Left lung (tissue), 4 donors: ENCODE measurements at regions not wholly inside any gene's neighbourhood (a gene's known extent, or its start where the extent isn't known, plus 50 kb on each side); places are given as distances from the start of the nearest gene placed in this dataset.

Experiments
- ATAC-seq: fragments of 200-7000 bp; cut with Tn5 transposase; one replicate; pipeline ENCODE4 v1.9.1; 2020; ENCODE audit warnings: moderate library complexity
- DNase-seq, 4 donors: peaks; one replicate each; pipeline ENCODE4 v3.0.0-alpha.2; 2013 to 2020
- H3K27ac ChIP-seq, 2 donors: fragments of 200-600 bp; sonication (generic) in 1 of 2; one replicate each; pipeline versions ENCODE4 v1.5.0 to v1.8.0; 2020 to 2021
- H3K27me3 ChIP-seq, 2 donors: fragments of 200-600 bp; sonication (generic) in 1 of 2; one replicate each; pipeline versions ENCODE4 v1.5.0 to v1.8.0; 2020 to 2021
- H3K36me3 ChIP-seq, 2 donors: fragments of 200-600 bp; sonication (generic) in 1 of 2; one replicate each; pipeline versions ENCODE4 v1.5.0 to v1.8.0; 2020 to 2021
- H3K4me1 ChIP-seq, 2 donors: fragments of 200-600 bp; one replicate each; pipeline ENCODE4 v1.8.0; 2021
- H3K4me3 ChIP-seq, 2 donors: fragments of 200-600 bp; sonication (generic) in 1 of 2; one replicate each; pipeline versions ENCODE4 v1.5.0 to v1.8.0; 2020 to 2021; ENCODE audit warnings: mild to moderate bottlenecking in 1 of 2
- H3K9me3 ChIP-seq, 2 donors: fragments of 200-600 bp; sonication (generic) in 1 of 2; one replicate each; pipeline versions ENCODE4 v1.5.0 to v1.8.0; 2020 to 2021
- CTCF ChIP-seq, 2 donors: fragments of 200-600 bp; sonication (generic) in 1 of 2; IDR thresholded peaks; one replicate each; pipeline versions ENCODE4 v1.5.0 to v1.8.0; 2021; ENCODE audit warnings: antibody characterized with exemption in 2 of 2
- intact Hi-C, 2 donors: fragments of 100-400 bp; cut with DNase I; formaldehyde crosslinking; loops; one replicate each; pipeline versions ENCODE4 v1.11.2 to v1.14.2; 2022
- donor health status: DM: no; HTN: yes; CAD: no.
- donor health status: DM: no; HTN: no; CAD: no.

GRCh38 chr13:47484548-47484947, 516.5 kb downstream of the SUCLA2 start:
- DNase-seq (no peak), ATAC-seq (peak; percentile 44)
- H3K4me1 ChIP-seq = no peaks in the 10 kb centered on the region
- intact Hi-C loops = no loop called here
- no peaks in the 10 kb centered on the region for H3K9me3 ChIP-seq
- no peak for TF ChIP-seq CTCF (IDR thresholded peaks at IDR 0.05)
- H3K27me3 ChIP-seq = no peaks in the 10 kb centered on the region
- H3K4me3 ChIP-seq = no peak overlapping the region
- no peak overlapping the region for H3K27ac ChIP-seq
- H3K36me3 ChIP-seq = no peaks in the 10 kb centered on the region

- ATAC-seq (no peak), DNase-seq (no peak)
- no peaks in the 10 kb centered on the region for H3K4me1 ChIP-seq
- H3K36me3 ChIP-seq = no peaks in the 10 kb centered on the region
- H3K4me3 ChIP-seq = no peak overlapping the region
- no peak for TF ChIP-seq CTCF (IDR thresholded peaks at IDR 0.05)
- no peak overlapping the region for H3K27ac ChIP-seq
- H3K9me3 ChIP-seq = no peaks in the 10 kb centered on the region
- H3K27me3 ChIP-seq = no peaks in the 10 kb centered on the region
- intact Hi-C loops = no loop called here
These were observed 519.5 kb downstream of the SUCLA2 start for GRCh38 chr13:47481536-47481935.

- no peak for TF ChIP-seq CTCF (IDR thresholded peaks at IDR 0.05)
- ATAC-seq (no peak), DNase-seq (no peak)
- Histone ChIP-seq H3K27ac (no peak overlapping the region), H3K9me3 (no peaks in the 10 kb centered on the region), H3K36me3 (no peaks in the 10 kb centered on the region), H3K4me1 (no peaks in the 10 kb centered on the region), H3K4me3 (no peak overlapping the region), H3K27me3 (no peaks in the 10 kb centered on the region)
- intact Hi-C loops = no loop called here
These were observed 520.1 kb downstream of the SUCLA2 start for GRCh38 chr13:47480951-47481350.

- ATAC-seq (peak; percentile 44), DNase-seq (no peak)
- intact Hi-C loops = no loop called here
- Histone ChIP-seq H3K27ac (no peak overlapping the region), H3K27me3 (no peaks in the 10 kb centered on the region), H3K4me3 (no peak overlapping the region), H3K4me1 (no peaks in the 10 kb centered on the region), H3K36me3 (no peaks in the 10 kb centered on the region), H3K9me3 (no peaks in the 10 kb centered on the region)
- TF ChIP-seq CTCF (IDR thresholded peaks at IDR 0.05) = no peak
These were observed 521.0 kb downstream of the SUCLA2 start for GRCh38 chr13:47480121-47480520.

GRCh38 chr13:47478985-47479384, 522.1 kb downstream of the SUCLA2 start:
- Histone ChIP-seq H3K27ac (no peak overlapping the region), H3K27me3 (no peaks in the 10 kb centered on the region), H3K9me3 (no peaks in the 10 kb centered on the region), H3K4me3 (no peak overlapping the region), H3K4me1 (no peaks in the 10 kb centered on the region), H3K36me3 (no peaks in the 10 kb centered on the region)
- no peak for ATAC-seq
- TF ChIP-seq CTCF (IDR thresholded peaks at IDR 0.05) = no peak
- intact Hi-C loops = no loop called here
- DNase-seq = no peak
